BJ (cell line): ENCODE measurements at regions not wholly inside any gene's neighbourhood (a gene's known extent, or its start where the extent isn't known, plus 50 kb on each side); places are given as distances from the start of the nearest gene placed in this dataset.

Source experiments
- CTCF ChIA-PET: fragments of 350-600 bp; formaldehyde crosslinking; extraction: SDS; loops from one replicate; lab custom pipeline; 2021; ENCODE audit warnings: antibody characterized with exemption, inconsistent platforms; lab: Yijun Ruan, JAX
- POLR2A ChIA-PET: fragments of 300-600 bp; sonication (Branson Sonifier 250); formaldehyde crosslinking; extraction: SDS; loops from one replicate; lab custom pipeline; 2021; ENCODE audit warnings: antibody characterized with exemption; lab: Charles Lee
- DNase-seq: peaks from one replicate; pipeline ENCODE4 v3.0.0-alpha.2; 2011; ENCODE audit warnings: low read depth
- H3K27me3 ChIP-seq: 2 replicates; pipeline ENCODE4 v1.6.0; 2011; ENCODE audit warnings: low read length; ENCODE audit not compliant: control insufficient read depth, insufficient read depth
- H3K36me3 ChIP-seq: 2 replicates; pipeline ENCODE4 v1.5.1; 2011; ENCODE audit warnings: low read length; ENCODE audit not compliant: control insufficient read depth, insufficient read depth
- H3K4me3 ChIP-seq: 2 replicates; pipeline ENCODE4 v1.5.1; 2011; ENCODE audit warnings: low read depth, mild to moderate bottlenecking, control low read depth, low read length
- CTCF ChIP-seq: IDR thresholded peaks from 2 replicates; pipeline ENCODE4 v1.5.1; 2011; ENCODE audit warnings: low read depth, mild to moderate bottlenecking, control low read depth, inconsistent platforms, low read length, moderate library complexity; ENCODE audit not compliant: insufficient read depth

- no peak for TF ChIP-seq CTCF
- POLR2A ChIA-PET: no interaction called here
- DNase-seq: no peak
- no peaks in the 10 kb centered on the region for H3K27me3 ChIP-seq
- CTCF ChIA-PET: no interaction called here
- H3K4me3 ChIP-seq: no peak overlapping the region
- H3K36me3 ChIP-seq: no peaks in the 10 kb centered on the region
Measured at GRCh38 chr6:140069576-140069975, 695.1 kb upstream of the CITED2 start.

GRCh38 chr6:140068801-140069200 is 694.4 kb upstream of the CITED2 start:
- no peak for DNase-seq
- POLR2A ChIA-PET: interaction anchor here (0.6 kb wide), 1 partner anchor 698 kb away, joined by 4 read pairs; no protein-coding TSS in a partner anchor
- TF ChIP-seq CTCF: no peak
- no peaks in the 10 kb centered on the region for H3K27me3 ChIP-seq
- H3K36me3 ChIP-seq: no peaks in the 10 kb centered on the region
- H3K4me3 ChIP-seq: no peak overlapping the region
- CTCF ChIA-PET: interaction anchor here (0.5 to 0.6 kb wide), 2 partner anchors 11 to 682 kb away, joined by 3 to 4 read pairs; no protein-coding TSS in a partner anchor

- Histone ChIP-seq H3K27me3 (no peaks in the 10 kb centered on the region), H3K4me3 (no peak overlapping the region), H3K36me3 (no peaks in the 10 kb centered on the region)
- no peak for TF ChIP-seq CTCF
- ChIA-PET CTCF (interaction anchor here (0.7 to 1.2 kb wide), 2 partner anchors 13 to 527 kb away, joined by 3 to 4 read pairs; no protein-coding TSS in a partner anchor), POLR2A (interaction anchor here (0.6 kb wide), 1 partner anchor 119 kb away, joined by 3 read pairs; no protein-coding TSS in a partner anchor)
- DNase-seq: no peak
Measured at GRCh38 chr6:140064366-140064765, 689.9 kb upstream of the CITED2 start.

- TF ChIP-seq CTCF: no peak
- Histone ChIP-seq H3K36me3 (no peaks in the 10 kb centered on the region), H3K27me3 (no peaks in the 10 kb centered on the region), H3K4me3 (no peak overlapping the region)
- ChIA-PET POLR2A (no interaction called here), CTCF (no interaction called here)
- DNase-seq: no peak
Measured at GRCh38 chr6:140063021-140063399, 688.6 kb upstream of the CITED2 start.

- Histone ChIP-seq H3K4me3 (no peak overlapping the region), H3K27me3 (no peaks in the 10 kb centered on the region), H3K36me3 (no peaks in the 10 kb centered on the region)
- peak; percentile 96 for DNase-seq
- no peak for TF ChIP-seq CTCF
- ChIA-PET CTCF (interaction anchor here (1.0 kb wide), 1 partner anchor 9 kb away, joined by 3 read pairs; no protein-coding TSS in a partner anchor), POLR2A (interaction anchor here (1.0 kb wide), 1 partner anchor 10 kb away, joined by 3 read pairs; no protein-coding TSS in a partner anchor)
Measured at GRCh38 chr6:140062043-140063020, 687.9 kb upstream of the CITED2 start.
